Sigmoid colon (tissue), 4 donors: ENCODE measurements at regions not wholly inside any gene's neighbourhood (a gene's known extent, or its start where the extent isn't known, plus 50 kb on each side); places are given as distances from the start of the nearest gene placed in this dataset.

Experiments
- CTCF ChIP-seq, 4 experiments: fragments of 450-650 bp in 3 of 4; fragments of 200-600 bp in 1 of 4; IDR thresholded peaks; one replicate each; pipeline ENCODE4 v1.5.1; 2016 to 2019; ENCODE audit warnings: antibody characterized with exemption in 4 of 4, mild to moderate bottlenecking in 3 of 4, moderate library complexity in 2 of 4
- EP300 ChIP-seq, 4 donors: sonication (generic); formaldehyde crosslinking; IDR thresholded peaks; one replicate each; pipeline ENCODE4 v1.6.1; 2017; ENCODE audit warnings: antibody characterized with exemption in 4 of 4

GRCh38 chr12:128150961-128151360 lies 116.0 kb upstream of the TMEM132C start:
- TF ChIP-seq EP300 (IDR thresholded peaks at IDR 0.05) = no peak
- TF ChIP-seq CTCF (IDR thresholded peaks at IDR 0.05) = no peak
